A549 (cell line): ENCODE measurements at regions not wholly inside any gene's neighbourhood (a gene's known extent, or its start where the extent isn't known, plus 50 kb on each side); places are given as distances from the start of the nearest gene placed in this dataset.

Experiments used
- BHLHE40 ChIP-seq: IDR thresholded peaks from 2 replicates; pipeline ENCODE4 v1.6.1; 2012; ENCODE audit warnings: low read depth, low read length, inconsistent platforms
- CTCF ChIP-seq: fragments of >200 bp; sonication (Bioruptor Twin); formaldehyde crosslinking; IDR thresholded peaks from 3 replicates; pipeline ENCODE4 v1.5.1; 2016
- EP300 ChIP-seq, 2 experiments: fragments of >200 bp; sonication (Bioruptor Twin); formaldehyde crosslinking; IDR thresholded peaks; 2 replicates in 1 of 2; 3 replicates in 1 of 2; pipeline ENCODE4 v1.6.1; 2016 to 2017
- HMGXB4 ChIP-seq: fragments of 250-450 bp; sonication (Bioruptor Pico); IDR thresholded peaks from 2 replicates; pipeline ENCODE4 v1.5.0; 2021; ENCODE audit warnings: mild to moderate bottlenecking, moderate library complexity, borderline replicate concordance
- JUN ChIP-seq, 2 experiments: fragments of >200 bp; sonication (Bioruptor Twin); formaldehyde crosslinking; IDR thresholded peaks; 2 replicates in 1 of 2; 3 replicates in 1 of 2; pipeline ENCODE4 v1.6.1; 2016 to 2017
- KDM5A ChIP-seq: fragments of 200-600 bp; sonication (generic); IDR thresholded peaks from 2 replicates; pipeline ENCODE4 v1.6.1; 2016; ENCODE audit warnings: antibody characterized with exemption, mild to moderate bottlenecking
- RAD21 ChIP-seq, 2 experiments: fragments of >200 bp in 1 of 2; sonication (Bioruptor Twin) in 1 of 2; formaldehyde crosslinking in 1 of 2; IDR thresholded peaks in 1 of 2; conservative IDR thresholded peaks in 1 of 2; 2 replicates in 1 of 2; 3 replicates in 1 of 2; pipeline ENCODE4 v1.6.1; 2012 to 2018; ENCODE audit warnings: inconsistent platforms in 1 of 2
- RNF2 ChIP-seq: fragments of 200-600 bp; sonication (generic); IDR thresholded peaks from 2 replicates; pipeline ENCODE4 v1.6.1; 2016; ENCODE audit warnings: low read depth, mild to moderate bottlenecking, antibody characterized with exemption, moderate library complexity, borderline replicate concordance
- ZNF302 ChIP-seq: fragments of 250-450 bp; sonication (Bioruptor Pico); IDR thresholded peaks from 2 replicates; pipeline ENCODE4 v1.9.0; 2021; ENCODE audit warnings: inconsistent platforms, mild to moderate bottlenecking, moderate library complexity

- TF ChIP-seq HMGXB4 (no peak), CTCF (no peak), KDM5A (no peak), RNF2 (no peak), BHLHE40 (no peak), RAD21 (conservative IDR thresholded peaks at IDR 0.05 in 1 of 2, IDR thresholded peaks at IDR 0.05 in 1 of 2) (no peak), JUN (IDR thresholded peaks at IDR 0.05) (no peak), EP300 (IDR thresholded peaks at IDR 0.05) (no peak), ZNF302 (no peak)
These were observed 62.9 kb upstream of the PDE3A start for GRCh38 chr12:20305470-20305869.
